ENCODE measurements at regions not wholly inside any gene's neighbourhood (a gene's known extent, or its start where the extent isn't known, plus 50 kb on each side); places are given as distances from the start of the nearest gene placed in this dataset.

DNA sequence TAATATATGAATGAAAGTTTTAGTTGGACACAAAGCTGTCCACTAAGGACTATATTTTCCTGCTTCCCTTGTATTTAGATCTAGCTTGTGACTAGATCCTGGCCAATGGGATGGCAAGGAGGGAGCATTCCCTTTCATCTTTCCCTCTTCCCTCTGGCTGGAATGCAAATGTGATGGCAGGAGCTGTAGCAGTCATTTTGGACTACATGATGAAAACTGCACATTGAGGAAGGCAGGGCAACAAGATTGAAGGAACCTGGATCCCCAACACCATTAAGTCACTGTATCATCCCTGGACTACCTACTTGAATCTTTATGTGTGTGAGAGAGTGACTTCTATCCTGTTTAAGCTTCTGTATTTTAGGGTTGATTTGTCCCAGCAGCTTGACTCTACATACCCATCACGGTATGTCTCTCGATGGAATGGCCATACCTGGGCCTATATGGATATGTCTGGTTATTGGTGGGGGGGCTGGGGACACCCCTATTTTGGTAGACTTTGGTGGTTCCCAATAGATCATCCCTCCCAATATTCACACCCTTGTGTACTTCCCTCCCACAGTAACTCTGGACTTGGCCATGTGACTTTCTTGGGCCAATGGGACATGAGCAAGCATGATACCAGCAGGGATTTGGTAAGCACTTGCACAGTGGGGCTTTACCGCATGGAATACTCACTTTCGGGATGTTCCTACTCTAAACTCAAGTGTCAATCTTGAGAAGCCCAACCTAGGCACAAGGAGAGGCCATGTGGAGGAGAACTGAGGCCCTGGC is 128.5 kb downstream of the VEGFA start:
- Histone ChIP-seq H3K27ac (ENCODE audit: low read length) (no peak overlapping the region), H3K9me3 (ENCODE audit: control insufficient read depth, insufficient read depth, low read depth, low read length) (no peaks in the 10 kb centered on the region), H3K4me1 (ENCODE audit: control insufficient read depth, insufficient read depth, low read length) (no peaks in the 10 kb centered on the region), H3K36me3 (ENCODE audit: control insufficient read depth, insufficient read depth, low read length) (no peaks in the 10 kb centered on the region), H3K27me3 (ENCODE audit: control insufficient read depth, insufficient read depth, low read length) (no peaks in the 10 kb centered on the region), H3K4me3 (ENCODE audit: low read depth in 2 of 2, low read length in 2 of 2) (no peak overlapping the region)
- no peak for ATAC-seq
- ChIA-PET POLR2A (no interaction called here), CTCF (interaction anchor here (0.7 kb wide), 1 partner anchor 177 kb away, joined by 3 read pairs; no protein-coding TSS in a partner anchor)
- BruUV-seq (replicated peaks) = no TSS peak
- TF ChIP-seq, protein P1, sequence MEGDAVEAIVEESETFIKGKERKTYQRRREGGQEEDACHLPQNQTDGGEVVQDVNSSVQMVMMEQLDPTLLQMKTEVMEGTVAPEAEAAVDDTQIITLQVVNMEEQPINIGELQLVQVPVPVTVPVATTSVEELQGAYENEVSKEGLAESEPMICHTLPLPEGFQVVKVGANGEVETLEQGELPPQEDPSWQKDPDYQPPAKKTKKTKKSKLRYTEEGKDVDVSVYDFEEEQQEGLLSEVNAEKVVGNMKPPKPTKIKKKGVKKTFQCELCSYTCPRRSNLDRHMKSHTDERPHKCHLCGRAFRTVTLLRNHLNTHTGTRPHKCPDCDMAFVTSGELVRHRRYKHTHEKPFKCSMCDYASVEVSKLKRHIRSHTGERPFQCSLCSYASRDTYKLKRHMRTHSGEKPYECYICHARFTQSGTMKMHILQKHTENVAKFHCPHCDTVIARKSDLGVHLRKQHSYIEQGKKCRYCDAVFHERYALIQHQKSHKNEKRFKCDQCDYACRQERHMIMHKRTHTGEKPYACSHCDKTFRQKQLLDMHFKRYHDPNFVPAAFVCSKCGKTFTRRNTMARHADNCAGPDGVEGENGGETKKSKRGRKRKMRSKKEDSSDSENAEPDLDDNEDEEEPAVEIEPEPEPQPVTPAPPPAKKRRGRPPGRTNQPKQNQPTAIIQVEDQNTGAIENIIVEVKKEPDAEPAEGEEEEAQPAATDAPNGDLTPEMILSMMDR (IDR thresholded peaks at IDR 0.05) = no peak
- TF ChIP-seq, protein P2, sequence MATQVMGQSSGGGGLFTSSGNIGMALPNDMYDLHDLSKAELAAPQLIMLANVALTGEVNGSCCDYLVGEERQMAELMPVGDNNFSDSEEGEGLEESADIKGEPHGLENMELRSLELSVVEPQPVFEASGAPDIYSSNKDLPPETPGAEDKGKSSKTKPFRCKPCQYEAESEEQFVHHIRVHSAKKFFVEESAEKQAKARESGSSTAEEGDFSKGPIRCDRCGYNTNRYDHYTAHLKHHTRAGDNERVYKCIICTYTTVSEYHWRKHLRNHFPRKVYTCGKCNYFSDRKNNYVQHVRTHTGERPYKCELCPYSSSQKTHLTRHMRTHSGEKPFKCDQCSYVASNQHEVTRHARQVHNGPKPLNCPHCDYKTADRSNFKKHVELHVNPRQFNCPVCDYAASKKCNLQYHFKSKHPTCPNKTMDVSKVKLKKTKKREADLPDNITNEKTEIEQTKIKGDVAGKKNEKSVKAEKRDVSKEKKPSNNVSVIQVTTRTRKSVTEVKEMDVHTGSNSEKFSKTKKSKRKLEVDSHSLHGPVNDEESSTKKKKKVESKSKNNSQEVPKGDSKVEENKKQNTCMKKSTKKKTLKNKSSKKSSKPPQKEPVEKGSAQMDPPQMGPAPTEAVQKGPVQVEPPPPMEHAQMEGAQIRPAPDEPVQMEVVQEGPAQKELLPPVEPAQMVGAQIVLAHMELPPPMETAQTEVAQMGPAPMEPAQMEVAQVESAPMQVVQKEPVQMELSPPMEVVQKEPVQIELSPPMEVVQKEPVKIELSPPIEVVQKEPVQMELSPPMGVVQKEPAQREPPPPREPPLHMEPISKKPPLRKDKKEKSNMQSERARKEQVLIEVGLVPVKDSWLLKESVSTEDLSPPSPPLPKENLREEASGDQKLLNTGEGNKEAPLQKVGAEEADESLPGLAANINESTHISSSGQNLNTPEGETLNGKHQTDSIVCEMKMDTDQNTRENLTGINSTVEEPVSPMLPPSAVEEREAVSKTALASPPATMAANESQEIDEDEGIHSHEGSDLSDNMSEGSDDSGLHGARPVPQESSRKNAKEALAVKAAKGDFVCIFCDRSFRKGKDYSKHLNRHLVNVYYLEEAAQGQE (IDR thresholded peaks at IDR 0.05; ENCODE audit: insufficient read depth in 1 of 2, low read depth in 2 of 2, low read length in 1 of 2) = no peak
- TF ChIP-seq TCF7L2 (IDR thresholded peaks at IDR 0.05; ENCODE audit: low read depth, low read length) (no peak), SIN3A (IDR thresholded peaks at IDR 0.05; ENCODE audit: borderline replicate concordance, insufficient read depth, low read depth, low read length) (no peak), POLR2AphosphoS5 (IDR thresholded peaks at IDR 0.05; ENCODE audit: low read depth, low read length) (no peak)
- intact Hi-C loops (cut with micrococcal nuclease; ENCODE audit: unreplicated experiment) (no loop called here), in situ Hi-C loops (cut with HindIII; ENCODE audit: low pct_unique_long_range_greater_than_20kb, low sequenced_read_pairs) (no loop called here)
- no peak for DNase-seq (ENCODE audit: low read depth, low spot score)

DNA sequence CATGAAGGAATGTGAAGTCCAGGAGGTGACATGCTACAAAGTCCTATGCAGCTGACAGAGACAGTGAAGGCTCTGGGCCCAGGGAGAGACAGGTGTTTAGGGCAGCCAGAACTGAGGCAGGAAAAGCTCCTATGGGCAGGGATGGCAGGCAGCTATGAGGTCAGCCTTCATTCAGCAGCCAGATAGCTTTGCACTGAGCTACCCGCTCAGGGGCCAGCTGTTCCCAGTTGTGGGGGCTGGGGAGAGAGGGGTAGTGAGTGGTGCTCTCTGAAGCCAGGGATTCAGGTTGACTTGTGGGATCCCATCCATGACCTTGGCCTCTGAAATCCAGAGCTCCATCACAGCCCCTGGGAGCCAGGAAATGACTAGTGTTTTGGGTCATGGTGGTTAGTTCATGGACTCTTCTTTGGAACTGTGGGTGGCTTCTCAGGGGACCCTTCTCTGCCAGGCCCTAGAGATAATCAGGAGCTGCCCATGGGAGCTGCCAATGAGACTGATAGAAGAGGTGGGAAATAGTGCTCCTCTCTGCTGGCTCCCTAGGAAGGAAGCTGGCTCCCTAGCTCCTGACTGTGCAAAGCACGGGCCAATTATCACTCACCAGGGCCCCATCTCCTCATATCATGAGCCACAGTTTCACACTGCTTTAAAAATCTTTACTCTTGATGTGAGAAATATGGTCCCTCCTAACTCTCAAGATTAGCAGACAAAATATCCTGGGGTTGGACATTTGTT is 127.7 kb downstream of the VEGFA start:
- H3K27me3 ChIP-seq (ENCODE audit: control insufficient read depth, insufficient read depth, low read length) = no peaks in the 10 kb centered on the region
- no peaks in the 10 kb centered on the region for H3K9me3 ChIP-seq (ENCODE audit: control insufficient read depth, insufficient read depth, low read depth, low read length)
- H3K36me3 ChIP-seq (ENCODE audit: control insufficient read depth, insufficient read depth, low read length) = no peaks in the 10 kb centered on the region
- H3K4me3 ChIP-seq (ENCODE audit: low read depth in 2 of 2, low read length in 2 of 2) = no peak overlapping the region
- no TSS peak for BruUV-seq (replicated peaks)
- no peaks in the 10 kb centered on the region for H3K4me1 ChIP-seq (ENCODE audit: control insufficient read depth, insufficient read depth, low read length)
- CTCF ChIA-PET = interaction anchor here (0.6 to 0.7 kb wide), 2 partner anchors 177 to 235 kb away, joined by 3 read pairs; no protein-coding TSS in a partner anchor
- ATAC-seq (no peak), DNase-seq (ENCODE audit: low read depth, low spot score) (no peak)
- in situ Hi-C loops (cut with HindIII; ENCODE audit: low pct_unique_long_range_greater_than_20kb, low sequenced_read_pairs) = no loop called here
- H3K27ac ChIP-seq (ENCODE audit: low read length) = no peak overlapping the region
- TF ChIP-seq, protein P2 (IDR thresholded peaks at IDR 0.05; ENCODE audit: insufficient read depth in 1 of 2, low read depth in 2 of 2, low read length in 1 of 2) = no peak
- TF ChIP-seq TCF7L2 (IDR thresholded peaks at IDR 0.05; ENCODE audit: low read depth, low read length) (no peak), SIN3A (IDR thresholded peaks at IDR 0.05; ENCODE audit: borderline replicate concordance, insufficient read depth, low read depth, low read length) (no peak), POLR2AphosphoS5 (IDR thresholded peaks at IDR 0.05; ENCODE audit: low read depth, low read length) (no peak)
- TF ChIP-seq, protein P1 (IDR thresholded peaks at IDR 0.05) = no peak
- intact Hi-C loops (cut with micrococcal nuclease; ENCODE audit: unreplicated experiment) = no loop called here
- POLR2A ChIA-PET = no interaction called here

All from Panc1 (cell line).